Stimulated activated CD8-positive, alpha-beta memory T cell treated with anti-CD3 and anti-CD28 coated beads, Interleukin-2, amount 100 ng/mL, for 48 hours (primary cell): ENCODE measurements at regions not wholly inside any gene's neighbourhood (a gene's known extent, or its start where the extent isn't known, plus 50 kb on each side); places are given as distances from the start of the nearest gene placed in this dataset.

Source experiments
- DNase-seq, 2 donors: peaks; one replicate each; pipeline ENCODE4 v3.0.0-alpha.2; 2020; ENCODE audit warnings: low read depth in 2 of 2

GRCh38 chr17:77321649-77322513, 181.1 kb downstream of the SEC14L1 start:
- no peak for DNase-seq

DNA sequence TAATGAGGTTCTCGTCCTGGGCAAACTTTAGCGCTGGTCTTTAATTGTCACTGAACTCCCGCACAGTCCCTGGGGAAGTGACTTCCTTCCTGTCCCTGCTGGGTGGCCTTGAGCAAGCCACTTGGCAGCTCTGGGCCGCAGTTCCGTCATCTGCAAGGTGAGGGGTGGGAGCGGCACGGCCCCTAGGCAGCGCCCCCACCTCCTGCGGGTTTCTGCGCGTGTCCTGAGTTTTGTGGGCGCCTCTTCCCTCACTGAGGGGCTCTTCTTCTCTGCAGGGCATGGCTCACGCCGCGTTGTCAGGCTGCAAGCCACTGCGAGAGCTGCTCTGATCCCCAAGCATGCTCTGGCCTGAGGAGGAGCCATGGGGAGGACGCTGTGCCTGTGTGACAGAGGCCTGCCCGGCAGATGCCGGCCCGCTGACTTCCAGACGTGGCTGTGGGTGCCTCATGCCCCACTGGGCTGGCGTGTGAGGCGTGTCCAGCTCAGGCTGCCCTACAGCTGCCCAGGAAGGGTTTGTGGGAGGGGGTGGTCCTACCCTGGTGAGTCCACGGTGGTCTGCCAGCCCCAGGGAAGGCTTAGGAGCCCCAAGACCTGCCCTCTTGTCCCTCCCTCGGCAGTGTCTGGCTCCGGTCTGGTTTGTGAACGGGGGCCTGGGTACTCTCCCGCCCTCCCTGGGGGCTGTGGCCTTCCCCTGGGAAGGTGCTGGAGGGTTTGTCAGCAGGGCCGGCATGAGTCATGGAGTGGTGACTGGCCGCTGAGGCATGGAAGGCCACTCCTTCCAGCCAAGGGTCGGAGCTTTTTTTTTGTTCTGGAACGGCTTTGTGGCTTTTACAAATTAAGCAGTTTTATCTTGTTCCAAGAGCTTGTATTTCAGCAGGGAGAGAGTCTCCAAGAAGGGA, 182.0 kb downstream of the SEC14L1 start:
- DNase-seq = no peak

DNA sequence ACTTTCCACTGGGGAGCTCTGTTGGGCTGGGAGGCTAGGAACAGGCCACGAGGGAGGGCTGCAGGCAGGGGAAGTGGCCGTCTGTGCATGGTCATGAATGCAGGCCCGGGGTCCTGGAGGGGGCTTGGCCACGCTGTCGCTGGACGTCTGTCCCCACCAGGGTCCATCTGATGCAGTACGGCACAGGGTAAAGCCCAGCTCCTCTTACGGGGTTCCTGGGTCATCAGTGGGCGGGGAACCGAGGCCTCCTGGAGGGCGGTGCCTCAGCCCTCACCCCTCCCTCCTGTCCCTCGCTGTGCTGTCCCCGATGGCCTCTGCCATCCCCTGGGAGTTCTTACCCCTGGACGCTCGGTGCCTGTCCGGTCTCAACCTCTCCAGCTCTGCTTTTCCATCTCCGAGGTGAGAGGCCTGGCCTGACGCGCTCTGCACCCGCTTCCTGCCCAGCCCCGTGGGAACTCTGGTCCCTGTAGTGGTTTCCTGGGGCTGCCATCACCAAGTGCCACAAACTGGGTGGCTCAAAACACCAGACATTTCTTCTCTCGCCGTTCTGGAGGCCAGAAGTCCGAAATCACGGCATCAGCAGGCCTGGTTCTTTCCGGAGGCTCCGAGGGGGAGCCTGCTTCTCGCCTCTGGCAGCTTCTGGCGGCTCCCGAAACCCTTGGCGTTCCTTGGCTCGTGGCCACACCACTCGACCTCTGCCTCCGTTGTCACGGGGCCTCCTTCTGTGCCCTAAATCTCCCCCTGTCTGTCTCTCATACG, 182.8 kb downstream of the SEC14L1 start:
- DNase-seq = no peak

DNA sequence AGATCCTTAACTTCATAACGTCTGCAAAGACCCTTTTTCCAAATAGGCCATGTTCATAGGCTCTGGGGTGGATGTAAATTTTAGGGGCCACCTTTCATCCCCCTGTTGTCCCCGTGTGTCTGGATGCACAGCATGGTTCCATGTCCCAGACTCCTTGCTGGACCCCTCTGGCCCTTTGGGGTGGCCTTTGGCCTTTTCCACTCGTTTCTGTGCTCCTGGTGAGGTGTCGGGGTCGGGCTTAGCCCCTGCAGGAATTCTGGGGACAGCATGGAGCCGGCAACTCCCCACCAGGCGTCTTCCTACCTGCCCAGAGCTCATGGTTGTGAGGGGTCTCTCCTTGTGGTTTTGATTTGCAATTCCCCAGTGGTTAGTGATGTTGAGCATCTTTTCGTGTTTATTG, 183.5 kb downstream of the SEC14L1 start:
- DNase-seq = no peak

GRCh38 chr17:77325577-77326075, 184.9 kb downstream of the SEC14L1 start:
- no peak for DNase-seq

DNA sequence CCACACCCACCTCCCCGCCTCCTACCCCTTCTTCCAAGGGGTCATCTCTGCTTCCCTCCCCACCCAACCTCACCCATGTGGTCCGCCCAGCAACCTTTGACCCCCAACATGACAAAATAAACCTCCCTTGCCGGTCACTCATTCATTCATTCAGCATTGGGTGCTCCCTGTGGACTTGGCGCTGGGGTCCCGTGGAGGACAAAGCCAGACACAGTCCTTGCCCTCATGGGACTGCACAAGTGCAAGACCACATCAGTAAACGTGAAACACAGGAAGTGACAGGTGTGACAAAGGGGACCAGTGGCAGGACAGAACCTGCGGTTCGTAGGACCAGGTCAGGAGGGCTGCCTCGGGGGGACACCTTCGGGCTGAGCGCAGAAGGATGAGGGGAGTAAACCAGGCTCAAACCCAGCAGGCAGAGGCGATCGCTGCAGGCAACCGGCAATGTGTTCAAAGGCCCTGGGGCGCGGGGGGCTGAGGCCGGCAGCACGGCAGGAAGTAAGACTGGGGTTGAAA, 185.4 kb downstream of the SEC14L1 start:
- no peak for DNase-seq

DNA sequence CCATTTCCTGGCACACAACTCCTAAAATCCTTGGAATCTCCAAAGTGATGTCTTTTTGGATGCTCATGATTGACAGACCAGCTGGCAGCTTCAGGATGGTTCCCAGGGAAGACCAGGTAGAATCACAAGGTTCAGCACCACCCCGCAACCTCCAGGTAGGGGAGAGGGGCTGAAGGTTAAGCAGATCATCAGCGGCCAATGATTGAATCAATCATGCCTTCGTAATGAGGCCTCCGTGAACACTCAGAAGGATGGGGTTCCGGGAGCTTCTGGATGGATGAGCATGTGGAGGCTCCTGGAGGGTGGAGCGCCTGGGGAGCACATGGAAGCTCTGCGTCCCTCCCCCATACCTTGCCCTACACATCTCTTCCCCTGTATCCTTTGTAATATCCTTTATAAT, 185.9 kb downstream of the SEC14L1 start:
- DNase-seq = no peak

GRCh38 chr17:77327181-77327565, 186.4 kb downstream of the SEC14L1 start:
- no peak for DNase-seq

- DNase-seq = no peak
These were observed 187.0 kb downstream of the SEC14L1 start for GRCh38 chr17:77327566-77328464.

DNA sequence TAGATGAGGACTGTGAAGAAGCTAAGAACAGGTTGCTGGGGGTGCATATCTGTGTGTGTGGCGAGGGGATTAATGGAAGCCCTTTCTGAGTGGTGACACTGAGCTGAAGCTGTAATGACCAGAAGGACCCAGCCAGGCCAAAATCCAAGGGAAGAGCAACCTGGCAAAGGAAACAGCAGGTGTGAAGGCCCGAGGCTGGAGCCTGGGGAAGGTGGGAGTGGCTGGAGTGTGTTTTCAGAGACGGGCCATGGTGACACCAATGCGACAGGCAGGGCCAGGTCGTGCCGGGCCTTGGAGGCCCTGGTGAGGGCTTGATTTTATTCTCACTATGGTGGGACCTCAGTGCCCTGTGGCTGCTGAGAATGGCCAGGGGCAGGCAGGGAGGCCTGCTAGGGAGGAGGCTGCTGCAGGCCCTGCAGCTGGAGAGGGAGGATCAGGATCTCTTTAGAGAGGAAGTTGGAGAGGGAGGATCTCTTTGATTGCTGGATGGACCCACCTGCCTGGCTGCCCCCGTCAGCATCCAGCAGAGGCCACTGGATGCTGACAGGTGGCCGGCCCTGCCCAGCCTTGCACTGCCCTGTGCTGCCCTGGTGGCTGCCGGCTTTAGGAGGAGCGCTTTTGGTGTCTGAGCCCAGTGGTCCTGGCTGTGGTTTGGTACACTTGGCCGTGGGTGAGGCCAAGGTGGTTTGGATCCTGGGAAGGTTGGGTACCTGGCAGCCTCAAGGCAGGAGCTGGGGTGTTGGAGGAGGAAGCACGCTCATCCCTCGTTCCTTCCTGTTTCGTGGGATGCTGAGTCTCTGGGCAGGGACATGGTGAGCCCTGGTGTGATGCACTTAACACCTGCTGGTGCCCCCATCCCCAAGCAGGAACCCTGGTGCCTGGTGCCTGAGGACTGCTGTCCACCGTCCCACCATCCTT, 188.3 kb downstream of the SEC14L1 start:
- no peak for DNase-seq

GRCh38 chr17:77329741-77330531, 189.2 kb downstream of the SEC14L1 start:
- no peak for DNase-seq

- no peak for DNase-seq
These were observed 189.9 kb downstream of the SEC14L1 start for GRCh38 chr17:77330602-77331081.

- DNase-seq = peak; percentile 89 to 94
These were observed 190.6 kb downstream of the SEC14L1 start for GRCh38 chr17:77331301-77331864.

GRCh38 chr17:77332034-77332971, 191.5 kb downstream of the SEC14L1 start:
- DNase-seq = no peak

- no peak for DNase-seq
These were observed 192.4 kb downstream of the SEC14L1 start for GRCh38 chr17:77332981-77333685.

DNA sequence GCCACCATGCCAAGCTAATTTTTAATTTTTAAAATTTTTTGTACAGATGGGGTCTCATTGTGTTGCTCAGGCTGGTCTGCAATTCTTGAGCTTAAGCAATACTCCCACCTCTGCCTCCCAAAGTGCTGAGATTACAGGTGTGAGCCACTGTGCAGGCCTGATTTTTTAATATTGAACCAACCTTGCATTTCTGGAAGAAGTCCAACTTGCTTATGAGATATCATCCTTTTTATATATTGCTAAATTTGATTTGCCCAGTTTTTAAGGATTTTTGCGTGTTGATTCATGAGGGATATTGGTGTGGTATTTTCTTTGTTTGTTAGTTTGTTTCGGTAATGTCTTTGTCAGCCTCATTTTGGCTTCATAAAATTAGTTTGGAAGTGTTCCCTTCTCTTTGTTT, 196.4 kb downstream of the SEC14L1 start:
- DNase-seq = no peak
